HG03280 (cell line): ENCODE measurements at regions not wholly inside any gene's neighbourhood (a gene's known extent, or its start where the extent isn't known, plus 50 kb on each side); places are given as distances from the start of the nearest gene placed in this dataset.
"Not testable (repeated sequence)": the region's sequence is repeated elsewhere in the genome, so short reads cannot be mapped to it uniquely, and the experiment has no call there.

Source experiments
- ATAC-seq: cut with Tn5 transposase; IDR thresholded peaks from one replicate; pipeline ENCODE4 v1.9.1; 2021; ENCODE audit warnings: mild to moderate bottlenecking, moderate library complexity; ENCODE audit not compliant: unreplicated experiment

GRCh38 chr3:135539351-135539750 is 426.2 kb upstream of the PPP2R3A start:
- no peak for ATAC-seq

GRCh38 chr3:135539854-135540253 is 425.7 kb upstream of the PPP2R3A start:
- ATAC-seq, result no peak

GRCh38 chr3:135549928-135550494 is 415.5 kb upstream of the PPP2R3A start:
- no peak for ATAC-seq

GRCh38 chr3:135556174-135556573 is 409.4 kb upstream of the PPP2R3A start:
- ATAC-seq, result no peak

- no peak for ATAC-seq
These were observed 407.3 kb upstream of the PPP2R3A start for GRCh38 chr3:135558150-135558783.

GRCh38 chr3:135558906-135559305 is 406.6 kb upstream of the PPP2R3A start:
- no peak for ATAC-seq

GRCh38 chr3:135559802-135560201 is 405.7 kb upstream of the PPP2R3A start:
- ATAC-seq, result no peak

DNA sequence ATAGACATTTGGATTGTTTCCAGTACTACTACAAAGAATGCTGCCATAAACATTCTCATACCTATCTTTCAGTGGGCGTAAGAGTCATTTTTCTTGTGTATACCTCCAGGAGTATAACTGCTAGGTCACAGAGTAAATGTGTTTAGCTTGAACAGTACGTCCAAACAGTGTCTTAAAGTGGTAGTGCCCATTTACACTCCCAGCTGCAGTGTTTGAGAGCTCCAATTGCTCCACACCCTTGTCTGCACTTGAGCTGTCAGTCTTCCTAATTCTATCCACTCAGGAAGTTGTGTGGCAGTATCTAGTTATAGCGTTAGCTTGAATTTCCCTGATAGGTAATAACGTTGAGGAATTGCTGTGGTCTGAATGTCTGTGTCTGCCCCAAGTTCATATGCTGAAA is 404.7 kb upstream of the PPP2R3A start:
- ATAC-seq, result no peak

GRCh38 chr3:135564696-135565095 is 400.8 kb upstream of the PPP2R3A start:
- ATAC-seq, result no peak

- ATAC-seq, result no peak
These were observed 400.0 kb upstream of the PPP2R3A start for GRCh38 chr3:135565546-135565945.

GRCh38 chr3:135567223-135567622 is 398.3 kb upstream of the PPP2R3A start:
- no peak for ATAC-seq

- ATAC-seq, result no peak
These were observed 388.8 kb upstream of the PPP2R3A start for GRCh38 chr3:135576751-135577150.

DNA sequence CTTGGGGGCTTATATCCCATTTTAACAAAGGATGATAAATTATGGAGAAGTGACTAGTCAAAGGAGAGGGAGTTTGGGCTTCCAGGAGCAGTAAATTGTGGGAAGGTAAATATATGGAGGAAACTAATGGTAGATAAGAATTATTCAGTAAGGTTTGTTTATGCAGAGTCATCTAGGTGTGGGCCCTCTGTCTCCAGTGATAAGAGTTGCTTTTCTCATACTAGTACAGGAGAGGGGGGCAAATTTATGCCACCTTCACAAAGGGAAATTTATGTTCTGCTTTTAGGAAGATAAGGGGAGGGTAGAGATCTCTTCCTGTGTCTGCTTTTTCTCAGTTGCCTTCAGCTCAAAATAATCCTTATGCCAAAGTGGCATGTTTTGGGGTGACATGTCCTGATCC is 383.7 kb upstream of the PPP2R3A start:
- no peak for ATAC-seq

DNA sequence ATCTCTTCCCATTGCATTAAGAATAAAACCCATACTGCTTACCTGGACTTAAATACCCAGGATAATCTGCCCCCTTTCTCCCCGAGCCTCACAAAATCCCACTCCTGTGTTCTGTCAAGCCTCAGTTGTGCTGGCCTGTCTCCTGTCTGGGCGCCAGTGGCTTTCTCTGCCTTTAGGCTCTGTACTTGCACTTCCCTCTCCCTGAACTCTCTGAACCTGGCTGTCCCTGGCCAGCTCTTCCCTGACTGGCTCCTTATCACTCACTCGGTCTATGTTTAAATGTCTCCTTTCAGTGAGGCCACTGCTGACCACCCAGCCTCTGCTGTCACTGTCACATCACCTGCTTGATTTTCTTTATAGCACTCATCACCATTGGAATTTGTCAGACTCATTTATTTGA is 382.7 kb upstream of the PPP2R3A start:
- ATAC-seq, result no peak

DNA sequence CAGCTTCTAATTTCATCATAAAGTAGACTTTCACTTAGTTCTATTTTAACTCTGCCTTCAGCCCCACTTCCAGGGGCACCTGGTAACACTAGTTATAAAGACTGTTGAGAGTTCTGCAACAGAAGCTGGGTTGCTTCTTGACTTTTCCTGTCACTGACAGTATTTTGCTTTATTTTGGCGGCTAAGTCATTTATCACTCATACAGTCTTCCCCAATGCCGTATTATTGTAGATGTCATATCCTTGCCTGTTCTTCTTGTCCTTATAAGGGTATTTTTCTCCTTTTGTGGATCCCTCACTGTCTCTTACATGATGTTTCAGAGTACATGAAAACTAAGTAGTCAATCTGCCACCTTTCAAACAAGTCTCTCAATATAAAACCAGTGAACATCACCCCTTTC is 369.0 kb upstream of the PPP2R3A start:
- ATAC-seq, result no peak

DNA sequence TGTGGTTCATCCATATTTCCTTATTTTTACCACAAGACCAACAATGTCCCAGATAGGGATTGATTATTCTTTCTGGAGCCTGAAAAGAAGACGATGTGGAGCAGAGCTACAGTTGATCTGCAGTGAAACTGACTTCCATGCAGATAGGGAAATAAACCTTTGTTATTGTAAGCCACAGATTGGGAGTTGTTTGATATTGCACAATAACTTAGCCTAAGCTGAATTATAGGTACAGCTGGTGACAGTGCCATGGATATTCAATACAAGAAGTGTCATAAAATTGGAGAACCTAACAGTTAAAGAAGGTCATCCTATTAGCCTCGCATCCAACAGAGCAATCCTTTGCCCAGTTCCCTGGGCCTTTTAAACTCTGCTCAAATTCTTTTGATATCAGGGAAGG is 367.7 kb upstream of the PPP2R3A start:
- ATAC-seq, result no peak

DNA sequence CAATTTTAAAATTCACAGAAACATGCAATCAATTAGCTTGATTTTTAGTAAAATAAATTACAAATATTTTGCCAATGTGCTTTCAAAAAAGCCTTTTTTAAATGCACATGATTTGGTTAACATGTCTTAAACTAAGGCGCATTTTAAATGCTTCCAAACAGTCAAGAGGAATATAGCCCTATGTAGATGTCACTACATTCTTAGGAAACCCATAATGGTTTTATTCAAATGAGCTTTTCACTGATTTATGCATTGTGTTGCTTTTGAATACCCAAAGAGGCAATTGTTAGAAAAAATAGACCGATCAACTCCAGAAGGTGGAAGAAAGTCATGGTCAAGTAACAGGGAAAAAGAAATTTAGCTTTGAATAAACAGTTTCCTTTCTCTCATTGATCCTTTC is 366.9 kb upstream of the PPP2R3A start:
- no peak for ATAC-seq

GRCh38 chr3:135604512-135604911 is 361.0 kb upstream of the PPP2R3A start:
- ATAC-seq, result not testable (repeated sequence)

DNA sequence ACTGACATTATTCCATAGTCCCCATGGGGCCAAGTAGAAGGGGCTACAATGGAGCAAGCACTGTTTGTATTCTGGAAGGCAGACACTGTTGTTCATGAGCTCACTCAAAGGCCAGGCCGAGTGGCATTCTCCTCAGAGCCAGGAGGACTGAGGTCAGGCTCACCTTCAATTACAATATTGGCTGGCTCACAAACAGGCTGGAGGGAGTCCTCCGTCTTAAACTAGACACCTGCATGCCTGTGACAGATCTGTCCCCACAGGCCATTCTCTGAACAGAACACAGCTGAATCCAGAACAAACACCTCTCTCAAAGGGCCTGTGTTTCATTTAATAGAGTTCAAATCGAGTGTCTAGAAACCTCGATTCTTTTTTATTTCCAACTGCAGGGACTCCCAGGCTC is 347.4 kb upstream of the PPP2R3A start:
- ATAC-seq, result no peak

GRCh38 chr3:135621184-135621920 is 344.2 kb upstream of the PPP2R3A start:
- no peak for ATAC-seq

DNA sequence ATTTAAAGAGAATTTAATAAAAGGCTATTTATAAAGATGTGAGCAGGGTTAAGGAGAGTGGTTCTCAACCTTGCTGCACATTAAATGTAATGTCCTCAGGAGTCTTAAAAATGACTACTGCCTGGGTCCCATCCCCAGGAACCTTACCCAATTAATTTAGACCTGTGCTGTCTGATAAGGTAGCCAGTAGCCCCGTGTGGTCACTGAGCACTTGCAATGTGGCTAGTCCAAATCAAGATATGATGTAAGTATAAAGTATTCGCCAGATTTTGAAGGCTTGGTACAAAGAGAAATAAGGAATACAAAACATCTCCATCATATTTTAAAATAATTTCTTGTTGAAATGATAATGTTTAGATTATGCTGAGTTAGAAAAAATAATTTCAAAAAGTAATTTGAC is 343.3 kb upstream of the PPP2R3A start:
- no peak for ATAC-seq

DNA sequence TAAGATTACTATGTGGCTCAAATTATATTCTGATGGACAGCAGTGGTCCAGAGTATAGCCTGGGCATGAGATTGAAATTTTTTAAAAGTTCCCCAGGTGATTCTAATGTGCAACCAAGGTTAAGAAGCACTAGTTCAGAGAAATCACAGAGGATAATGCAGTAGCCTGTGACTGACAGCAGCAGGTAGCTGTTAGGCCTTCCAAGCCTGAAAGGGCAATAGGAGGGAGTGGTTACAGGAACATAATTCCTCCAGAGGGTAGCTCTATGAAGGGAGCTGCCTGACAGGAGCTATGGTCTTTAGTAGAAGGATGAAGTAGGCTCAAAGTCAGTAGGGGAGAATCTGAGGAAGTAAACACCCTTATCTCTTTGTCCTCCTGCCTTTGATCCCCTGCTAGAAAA is 342.9 kb upstream of the PPP2R3A start:
- no peak for ATAC-seq
